A549 (cell line): ENCODE measurements at regions not wholly inside any gene's neighbourhood (a gene's known extent, or its start where the extent isn't known, plus 50 kb on each side); places are given as distances from the start of the nearest gene placed in this dataset.

ENCODE experiments used
- ATAC-seq, 2 experiments: fragments of 200-7000 bp in 1 of 2; fragments of >200 bp in 1 of 2; cut with Nextera tagmentation in 1 of 2; cut with Tn5 transposase in 1 of 2; 3 replicates each; pipeline versions ENCODE4 v1.8.0 to v1.9.1; 2018 to 2020; ENCODE audit warnings: mild to moderate bottlenecking in 1 of 2, moderate library complexity in 1 of 2
- CTCF ChIA-PET: fragments of 300-600 bp; sonication (Branson Sonifier 250); formaldehyde crosslinking; extraction: SDS; loops from one replicate; lab custom pipeline; 2021; ENCODE audit warnings: antibody characterized with exemption, inconsistent platforms; lab: Yijun Ruan, JAX
- POLR2A ChIA-PET: fragments of 350-600 bp; formaldehyde crosslinking; extraction: SDS; loops from one replicate; lab custom pipeline; 2021; ENCODE audit warnings: antibody characterized with exemption, inconsistent platforms; lab: Yijun Ruan, JAX
- DNase-seq, 2 experiments: peaks; one replicate each; pipeline versions ENCODE4 v3.0.0 to v3.0.0-alpha.2; 2011 to 2016; ENCODE audit warnings: low read depth in 1 of 2, low spot score in 1 of 2
- FAIRE-seq: peaks from 2 replicates; lab custom pipeline; 2011; peaks lifted over from hg19 to GRCh38; lab: Jason Lieb, UNC
- H3K27ac ChIP-seq, 2 experiments: fragments of >200 bp; sonication (Bioruptor Twin); formaldehyde crosslinking; 3 replicates each; pipeline ENCODE4 v1.5.1; 2016 to 2017
- H3K4me1 ChIP-seq: fragments of >200 bp; sonication (Bioruptor Twin); formaldehyde crosslinking; 3 replicates; pipeline ENCODE4 v1.6.1; 2016
- H3K4me2 ChIP-seq: fragments of >200 bp; sonication (Bioruptor Twin); formaldehyde crosslinking; 3 replicates; pipeline ENCODE4 v1.6.1; 2016
- H3K4me3 ChIP-seq: fragments of >200 bp; sonication (Bioruptor Twin); formaldehyde crosslinking; 3 replicates; pipeline ENCODE4 v1.5.1; 2016
- H3K9me3 ChIP-seq: fragments of >200 bp; sonication (Bioruptor Twin); formaldehyde crosslinking; 3 replicates; pipeline ENCODE4 v1.6.1; 2016
- CBX2 ChIP-seq: fragments of 200-600 bp; sonication (generic); IDR thresholded peaks from 2 replicates; pipeline ENCODE4 v1.6.1; 2016; ENCODE audit warnings: low read depth, mild to moderate bottlenecking, borderline replicate concordance
- CHD2 ChIP-seq: fragments of 150-350 bp; IDR thresholded peaks from 2 replicates; pipeline ENCODE4 v1.6.1; 2014; ENCODE audit warnings: low read length; ENCODE audit not compliant: partially characterized antibody
- CHD4 ChIP-seq: fragments of 200-600 bp; sonication (generic); IDR thresholded peaks from 2 replicates; pipeline ENCODE4 v1.6.1; 2016; ENCODE audit warnings: antibody characterized with exemption, mild to moderate bottlenecking, borderline replicate concordance
- EHMT2 ChIP-seq: fragments of 200-600 bp; sonication (generic); IDR thresholded peaks from 2 replicates; pipeline ENCODE4 v1.6.1; 2016; ENCODE audit warnings: antibody characterized with exemption, low read depth, mild to moderate bottlenecking, moderate library complexity
- EP300 ChIP-seq, 2 experiments: fragments of >200 bp; sonication (Bioruptor Twin); formaldehyde crosslinking; IDR thresholded peaks; 2 replicates in 1 of 2; 3 replicates in 1 of 2; pipeline ENCODE4 v1.6.1; 2016 to 2017
- ESRRA ChIP-seq: fragments of 150-350 bp; IDR thresholded peaks from 2 replicates; pipeline ENCODE4 v1.6.1; 2014; ENCODE audit warnings: mild to moderate bottlenecking, low read length, borderline replicate concordance
- FOSL2 ChIP-seq, 2 experiments: fragments of 450-650 bp in 1 of 2; fragments of >200 bp in 1 of 2; sonication (Bioruptor Twin) in 1 of 2; formaldehyde crosslinking; IDR thresholded peaks; 2 replicates each; pipeline versions ENCODE4 v1.5.0 to v1.6.1; 2016 to 2020; ENCODE audit warnings: mild to moderate bottlenecking in 1 of 2, moderate library complexity in 1 of 2
- HDAC2 ChIP-seq: fragments of 200-600 bp; sonication (generic); IDR thresholded peaks from 2 replicates; pipeline ENCODE4 v1.6.1; 2016
- HEYL ChIP-seq: fragments of 250-450 bp; sonication (Bioruptor Pico); IDR thresholded peaks from 2 replicates; pipeline ENCODE4 v1.8.0; 2021; ENCODE audit warnings: mild to moderate bottlenecking, moderate library complexity
- HOXA7 ChIP-seq: fragments of 250-450 bp; sonication (Bioruptor Pico); IDR thresholded peaks from 2 replicates; pipeline ENCODE4 v1.5.0; 2020; ENCODE audit warnings: mild to moderate bottlenecking, moderate library complexity
- HOXB13 ChIP-seq: fragments of 250-450 bp; sonication (Bioruptor Pico); IDR thresholded peaks from 2 replicates; pipeline ENCODE4 v1.5.0; 2020; ENCODE audit warnings: low read depth, mild to moderate bottlenecking, moderate library complexity
- HOXB5 ChIP-seq: fragments of 250-450 bp; sonication (Bioruptor Pico); IDR thresholded peaks from 2 replicates; pipeline ENCODE4 v1.5.0; 2020; ENCODE audit warnings: mild to moderate bottlenecking, moderate library complexity
- JUN ChIP-seq, 2 experiments: fragments of >200 bp; sonication (Bioruptor Twin); formaldehyde crosslinking; IDR thresholded peaks; 2 replicates in 1 of 2; 3 replicates in 1 of 2; pipeline ENCODE4 v1.6.1; 2016 to 2017
- JUNB ChIP-seq: fragments of >200 bp; sonication (Bioruptor Twin); formaldehyde crosslinking; IDR thresholded peaks from 2 replicates; pipeline ENCODE4 v1.6.1; 2016
- KDM1A ChIP-seq: fragments of 200-600 bp; sonication (generic); IDR thresholded peaks from 2 replicates; pipeline ENCODE4 v1.6.1; 2016; ENCODE audit warnings: low read depth, mild to moderate bottlenecking
- MAFK ChIP-seq: fragments of 450-650 bp; IDR thresholded peaks from 2 replicates; pipeline ENCODE4 v1.6.1; 2014; ENCODE audit not compliant: partially characterized antibody
- MYC ChIP-seq: IDR thresholded peaks from 2 replicates; pipeline ENCODE4 v1.6.1; 2012; ENCODE audit warnings: mild to moderate bottlenecking, inconsistent platforms, low read length, improper control_type of control experiment, borderline replicate concordance
- NFE2L2 ChIP-seq: fragments of 150-350 bp; conservative IDR thresholded peaks from 2 replicates; pipeline ENCODE4 v1.6.1; 2014; ENCODE audit warnings: low read length
- NPAS2 ChIP-seq: fragments of 250-450 bp; sonication (Bioruptor Pico); IDR thresholded peaks from 2 replicates; pipeline ENCODE4 v1.8.0; 2022; ENCODE audit warnings: mild to moderate bottlenecking, moderate library complexity, borderline replicate concordance
- POLR2AphosphoS2 ChIP-seq: conservative IDR thresholded peaks from 2 replicates; pipeline ENCODE4 v1.6.1; 2012; ENCODE audit warnings: low read length, improper control_type of control experiment, inconsistent platforms
- RARB ChIP-seq: fragments of 250-450 bp; sonication (Bioruptor Pico); IDR thresholded peaks from 2 replicates; pipeline ENCODE4 v1.8.0; 2021; ENCODE audit warnings: mild to moderate bottlenecking, moderate library complexity
- SMC3 ChIP-seq: fragments of >200 bp; sonication (Bioruptor Twin); formaldehyde crosslinking; IDR thresholded peaks from 3 replicates; pipeline ENCODE4 v1.6.1; 2018; ENCODE audit warnings: inconsistent platforms
- ZFP36 ChIP-seq: fragments of 450-650 bp; IDR thresholded peaks from 2 replicates; pipeline ENCODE4 v1.6.1; 2014; ENCODE audit warnings: borderline replicate concordance; ENCODE audit not compliant: partially characterized antibody
- ZNF302 ChIP-seq: fragments of 250-450 bp; sonication (Bioruptor Pico); IDR thresholded peaks from 2 replicates; pipeline ENCODE4 v1.9.0; 2021; ENCODE audit warnings: inconsistent platforms, mild to moderate bottlenecking, moderate library complexity
- WGBS: methylation state at CpG from one replicate; pipeline ENCODE4 v1.1.6; 2017; ENCODE audit errors: missing lambda C conversion rate; 5-methylcytosine and 5-hydroxymethylcytosine counted together
- TF ChIP-seq, protein P1 (sequence below): fragments of 200-600 bp; sonication (generic); IDR thresholded peaks from 2 replicates; pipeline ENCODE4 v1.6.1; 2016; ENCODE audit warnings: antibody characterized with exemption, mild to moderate bottlenecking, moderate library complexity
- TF ChIP-seq, protein P2 (sequence below): fragments of 250-450 bp; sonication (Bioruptor Pico); IDR thresholded peaks from 2 replicates; pipeline ENCODE4 v1.5.0; 2021; ENCODE audit warnings: mild to moderate bottlenecking, moderate library complexity, borderline replicate concordance

DNA sequence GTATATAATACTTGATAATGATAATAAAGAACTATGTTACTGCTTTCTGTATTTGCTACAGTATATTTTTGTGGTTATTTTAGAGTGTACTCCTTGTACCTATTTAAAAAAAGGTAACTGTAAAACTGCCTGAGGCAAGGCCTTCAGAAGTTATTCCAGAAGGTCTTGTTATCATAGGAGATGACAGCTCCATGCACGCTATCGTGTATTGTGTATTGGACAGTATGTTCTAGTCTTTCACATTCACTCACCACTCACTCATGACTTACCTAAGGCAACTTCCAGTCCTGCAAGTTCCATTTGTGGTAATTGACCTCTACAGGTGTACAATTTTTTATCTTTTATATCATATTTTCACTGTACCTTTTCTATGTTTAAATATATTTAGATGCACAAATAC lies 100.7 kb downstream of the ARL4A start:
- FAIRE-seq, result peak; percentile 32
- CTCF ChIA-PET, result interaction anchor here (0.9 kb wide), 1 partner anchor 17 kb away, joined by 3 read pairs; no protein-coding TSS in a partner anchor
- TF ChIP-seq MYC (no peak), HDAC2 (no peak), ZFP36 (no peak), SMC3 (no peak)

DNA sequence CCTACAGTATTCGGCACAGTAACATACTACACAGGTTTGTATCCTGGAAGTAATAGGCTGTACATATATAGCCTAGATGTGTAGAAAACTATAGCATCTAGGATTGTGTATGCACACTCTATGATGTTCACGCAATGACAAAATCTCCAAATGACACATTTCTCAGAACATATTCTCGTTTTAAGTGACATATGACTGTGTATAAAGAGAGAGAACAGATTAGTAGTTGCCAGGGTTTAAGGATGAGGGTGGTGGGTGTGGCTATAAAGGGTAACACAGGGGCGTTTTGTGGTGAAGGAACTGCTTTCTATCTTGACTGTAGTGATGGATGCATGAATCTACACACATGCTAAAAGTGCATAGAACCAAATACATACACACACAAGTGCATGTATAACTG lies 101.2 kb downstream of the ARL4A start:
- ChIA-PET POLR2A (no interaction called here), CTCF (no interaction called here)
- no peak for FAIRE-seq

More for the DNA sequence above, 100.7 kb downstream of the ARL4A start:
- WGBS, result 87% methylated on average over 2 of the region's 2 CpGs
- Histone ChIP-seq H3K4me1 (no peaks in the 10 kb centered on the region), H3K27ac (no peak overlapping the region), H3K9me3 (no peaks in the 10 kb centered on the region), H3K4me2 (no peak overlapping the region), H3K4me3 (no peak overlapping the region)
- ATAC-seq, result no peak
- POLR2A ChIA-PET, result no interaction called here
- DNase-seq, result no peak

DNA sequence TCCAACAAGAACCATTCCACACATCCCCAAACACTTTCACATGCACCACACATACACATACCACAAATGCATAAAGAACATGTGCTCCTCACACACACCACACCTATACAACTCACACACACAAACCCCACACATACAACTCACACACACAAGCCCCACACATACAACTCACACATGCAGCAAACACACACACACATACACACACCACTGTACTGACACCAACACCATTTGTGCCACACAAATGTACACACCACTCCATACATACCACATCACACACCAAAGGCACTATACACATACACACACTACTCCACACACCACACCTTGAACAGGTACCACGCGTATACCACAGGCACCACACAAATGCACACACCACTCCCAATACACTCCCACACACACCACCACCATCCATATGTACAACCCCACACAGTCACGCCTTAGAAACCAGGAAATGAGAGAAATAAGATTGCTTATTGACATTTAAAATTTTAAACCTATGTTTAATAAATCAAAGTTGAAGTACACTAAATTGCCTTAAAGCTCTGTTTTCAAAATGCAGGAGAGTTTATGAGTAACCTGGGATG lies 107.4 kb downstream of the ARL4A start:
- H3K9me3 ChIP-seq, result no peaks in the 10 kb centered on the region
- FAIRE-seq (no peak), DNase-seq (no peak), ATAC-seq (no peak)
- CTCF ChIA-PET, result no interaction called here
- H3K4me3 ChIP-seq, result no peak overlapping the region
- POLR2A ChIA-PET, result no interaction called here
- no peaks in the 10 kb centered on the region for H3K4me1 ChIP-seq
- 89% methylated on average over 3 of the region's 3 CpGs for WGBS
- H3K27ac ChIP-seq, result no peak overlapping the region
- TF ChIP-seq ZNF302, result no peak
- TF ChIP-seq EP300 (IDR thresholded peaks at IDR 0.05), result no peak
- TF ChIP-seq, protein P1, sequence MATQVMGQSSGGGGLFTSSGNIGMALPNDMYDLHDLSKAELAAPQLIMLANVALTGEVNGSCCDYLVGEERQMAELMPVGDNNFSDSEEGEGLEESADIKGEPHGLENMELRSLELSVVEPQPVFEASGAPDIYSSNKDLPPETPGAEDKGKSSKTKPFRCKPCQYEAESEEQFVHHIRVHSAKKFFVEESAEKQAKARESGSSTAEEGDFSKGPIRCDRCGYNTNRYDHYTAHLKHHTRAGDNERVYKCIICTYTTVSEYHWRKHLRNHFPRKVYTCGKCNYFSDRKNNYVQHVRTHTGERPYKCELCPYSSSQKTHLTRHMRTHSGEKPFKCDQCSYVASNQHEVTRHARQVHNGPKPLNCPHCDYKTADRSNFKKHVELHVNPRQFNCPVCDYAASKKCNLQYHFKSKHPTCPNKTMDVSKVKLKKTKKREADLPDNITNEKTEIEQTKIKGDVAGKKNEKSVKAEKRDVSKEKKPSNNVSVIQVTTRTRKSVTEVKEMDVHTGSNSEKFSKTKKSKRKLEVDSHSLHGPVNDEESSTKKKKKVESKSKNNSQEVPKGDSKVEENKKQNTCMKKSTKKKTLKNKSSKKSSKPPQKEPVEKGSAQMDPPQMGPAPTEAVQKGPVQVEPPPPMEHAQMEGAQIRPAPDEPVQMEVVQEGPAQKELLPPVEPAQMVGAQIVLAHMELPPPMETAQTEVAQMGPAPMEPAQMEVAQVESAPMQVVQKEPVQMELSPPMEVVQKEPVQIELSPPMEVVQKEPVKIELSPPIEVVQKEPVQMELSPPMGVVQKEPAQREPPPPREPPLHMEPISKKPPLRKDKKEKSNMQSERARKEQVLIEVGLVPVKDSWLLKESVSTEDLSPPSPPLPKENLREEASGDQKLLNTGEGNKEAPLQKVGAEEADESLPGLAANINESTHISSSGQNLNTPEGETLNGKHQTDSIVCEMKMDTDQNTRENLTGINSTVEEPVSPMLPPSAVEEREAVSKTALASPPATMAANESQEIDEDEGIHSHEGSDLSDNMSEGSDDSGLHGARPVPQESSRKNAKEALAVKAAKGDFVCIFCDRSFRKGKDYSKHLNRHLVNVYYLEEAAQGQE, result no peak
- no peak for TF ChIP-seq HOXB13 (CRISPR knock-in tag)
- H3K4me2 ChIP-seq, result no peak overlapping the region

More for the DNA sequence above, 101.2 kb downstream of the ARL4A start:
- no peak for ATAC-seq
- WGBS, result 41% methylated on average over 4 of the region's 4 CpGs
- Histone ChIP-seq H3K9me3 (no peaks in the 10 kb centered on the region), H3K27ac (no peak overlapping the region), H3K4me2 (no peak overlapping the region), H3K4me1 (no peaks in the 10 kb centered on the region), H3K4me3 (no peak overlapping the region)
- TF ChIP-seq HOXB5 (CRISPR knock-in tag) (no peak), CHD4 (no peak), MAFK (no peak), KDM1A (no peak), SMC3 (no peak), FOSL2 (IDR thresholded peaks at IDR 0.05) (no peak), FOSL2 (CRISPR knock-in tag; IDR thresholded peaks at IDR 0.05) (no peak), RARB (CRISPR knock-in tag) (no peak), ZNF302 (no peak), JUN (IDR thresholded peaks at IDR 0.05) (no peak)
- no peak for DNase-seq

DNA sequence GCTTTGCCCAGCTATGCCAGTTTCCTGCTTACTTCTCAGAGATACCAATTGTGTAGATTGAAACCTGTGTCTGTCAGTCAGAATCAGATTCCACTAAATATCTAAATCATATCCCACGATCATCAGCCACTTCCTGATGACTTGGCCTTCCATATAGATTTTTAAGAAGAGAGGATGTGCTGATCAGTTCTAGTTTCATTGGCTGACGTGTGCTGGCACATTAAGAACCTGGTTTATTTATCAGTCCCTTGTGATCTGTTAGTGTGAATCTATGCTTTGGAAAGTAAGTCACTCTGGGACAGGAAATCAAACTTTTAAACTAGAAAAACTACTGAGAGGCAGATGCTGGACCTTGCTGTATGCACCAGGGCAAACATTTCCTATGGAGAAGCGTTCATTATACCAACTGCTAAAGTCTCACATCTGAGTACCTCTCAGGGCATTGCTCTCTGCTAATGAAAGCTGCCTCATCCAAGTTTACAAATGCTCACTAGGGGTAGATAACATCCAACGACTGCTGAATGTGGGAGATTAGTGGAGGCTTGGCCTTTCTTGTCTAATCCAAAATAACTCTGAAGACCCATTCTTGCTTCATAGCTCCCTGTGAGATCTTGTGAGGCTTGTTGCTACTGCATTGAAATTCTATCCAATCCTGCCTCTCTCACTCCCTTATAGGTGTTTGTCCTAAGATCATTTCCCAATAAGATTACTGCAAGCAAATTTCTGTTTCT lies 109.1 kb downstream of the ARL4A start:
- Histone ChIP-seq H3K4me1 (peaks cover 12% of the 10 kb centered on the region; the same call in 1 of the 3 replicates), H3K4me3 (no peak overlapping the region), H3K27ac (no peak overlapping the region), H3K4me2 (no peak overlapping the region), H3K9me3 (no peaks in the 10 kb centered on the region)
- POLR2A ChIA-PET, result no interaction called here
- FAIRE-seq (no peak), ATAC-seq (no peak), DNase-seq (no peak)
- 61% methylated on average over 4 of the region's 4 CpGs for WGBS
- CTCF ChIA-PET, result interaction anchor here (0.6 kb wide), 1 partner anchor 86 kb away, joined by 3 read pairs; no protein-coding TSS in a partner anchor
- TF ChIP-seq HEYL (CRISPR knock-in tag) (no peak), NPAS2 (CRISPR knock-in tag) (no peak), CHD4 (no peak), POLR2AphosphoS2 (no peak), NFE2L2 (no peak), CBX2 (no peak), HOXA7 (CRISPR knock-in tag) (no peak), ESRRA (no peak), EHMT2 (no peak), JUNB (no peak), CHD2 (no peak)
- TF ChIP-seq, protein P2, sequence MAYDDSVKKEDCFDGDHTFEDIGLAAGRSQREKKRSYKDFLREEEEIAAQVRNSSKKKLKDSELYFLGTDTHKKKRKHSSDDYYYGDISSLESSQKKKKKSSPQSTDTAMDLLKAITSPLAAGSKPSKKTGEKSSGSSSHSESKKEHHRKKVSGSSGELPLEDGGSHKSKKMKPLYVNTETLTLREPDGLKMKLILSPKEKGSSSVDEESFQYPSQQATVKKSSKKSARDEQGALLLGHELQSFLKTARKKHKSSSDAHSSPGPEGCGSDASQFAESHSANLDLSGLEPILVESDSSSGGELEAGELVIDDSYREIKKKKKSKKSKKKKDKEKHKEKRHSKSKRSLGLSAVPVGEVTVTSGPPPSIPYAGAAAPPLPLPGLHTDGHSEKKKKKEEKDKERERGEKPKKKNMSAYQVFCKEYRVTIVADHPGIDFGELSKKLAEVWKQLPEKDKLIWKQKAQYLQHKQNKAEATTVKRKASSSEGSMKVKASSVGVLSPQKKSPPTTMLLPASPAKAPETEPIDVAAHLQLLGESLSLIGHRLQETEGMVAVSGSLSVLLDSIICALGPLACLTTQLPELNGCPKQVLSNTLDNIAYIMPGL (CRISPR knock-in tag), result no peak
